Esophagus muscularis mucosa (tissue), 4 donors: ENCODE measurements at regions not wholly inside any gene's neighbourhood (a gene's known extent, or its start where the extent isn't known, plus 50 kb on each side); places are given as distances from the start of the nearest gene placed in this dataset.

Source experiments
- DNase-seq: peaks from one replicate; pipeline ENCODE4 v3.0.0-alpha.2; 2017; ENCODE audit errors: extremely low spot score
- H3K27ac ChIP-seq, 4 donors: fragments of 200-600 bp; sonication (generic); replicated peaks in 1 of 4; 1 replicate in 3 of 4; 2 replicates in 1 of 4; pipeline ENCODE4 v1.5.1; 2016 to 2019; ENCODE audit warnings: mild to moderate bottlenecking in 1 of 4
- H3K27me3 ChIP-seq, 4 donors: fragments of 200-600 bp; sonication (generic); one replicate each; pipeline versions ENCODE4 v1.5.1 to v1.6.0; 2016 to 2019
- H3K36me3 ChIP-seq, 4 donors: fragments of 200-600 bp; sonication (generic); one replicate each; pipeline ENCODE4 v1.5.1; 2016 to 2019
- H3K4me1 ChIP-seq, 4 donors: fragments of 200-600 bp; sonication (generic); one replicate each; pipeline ENCODE4 v1.5.1; 2016 to 2019
- H3K4me3 ChIP-seq, 4 donors: fragments of 200-600 bp; sonication (generic); 1 replicate in 2 of 4; 2 replicates in 2 of 4; pipeline ENCODE4 v1.5.1; 2016 to 2019; ENCODE audit warnings: mild to moderate bottlenecking in 4 of 4, moderate library complexity in 1 of 4
- H3K9me3 ChIP-seq, 4 donors: fragments of 200-600 bp; sonication (generic); 1 replicate in 3 of 4; 2 replicates in 1 of 4; pipeline ENCODE4 v1.5.1; 2016 to 2019
- CTCF ChIP-seq, 3 experiments: fragments of 200-600 bp in 2 of 3; fragments of 450-650 bp in 1 of 3; sonication (generic) in 2 of 3; IDR thresholded peaks; one replicate each; pipeline ENCODE4 v1.5.1; 2017 to 2019; ENCODE audit warnings: antibody characterized with exemption in 3 of 3, mild to moderate bottlenecking in 2 of 3, moderate library complexity in 1 of 3
- EP300 ChIP-seq: sonication (generic); formaldehyde crosslinking; IDR thresholded peaks from one replicate; pipeline ENCODE4 v1.6.1; 2017; ENCODE audit warnings: antibody characterized with exemption
- POLR2A ChIP-seq: fragments of 450-650 bp; IDR thresholded peaks from one replicate; pipeline ENCODE4 v1.6.1; 2017; ENCODE audit warnings: antibody characterized with exemption, moderate library complexity, mild to moderate bottlenecking, low read depth
- POLR2AphosphoS5 ChIP-seq, 2 donors: sonication (generic); formaldehyde crosslinking; IDR thresholded peaks; one replicate each; pipeline ENCODE4 v1.6.1; 2017; ENCODE audit warnings: antibody characterized with exemption in 2 of 2
- WGBS: methylation state at CpG from one replicate; pipeline ENCODE4 v1.1.5; 2018; 5-methylcytosine and 5-hydroxymethylcytosine counted together
- intact Hi-C: fragments of 100-400 bp; cut with DNase I; formaldehyde crosslinking; loops from one replicate; pipeline ENCODE4 v1.15.1; 2023

DNA sequence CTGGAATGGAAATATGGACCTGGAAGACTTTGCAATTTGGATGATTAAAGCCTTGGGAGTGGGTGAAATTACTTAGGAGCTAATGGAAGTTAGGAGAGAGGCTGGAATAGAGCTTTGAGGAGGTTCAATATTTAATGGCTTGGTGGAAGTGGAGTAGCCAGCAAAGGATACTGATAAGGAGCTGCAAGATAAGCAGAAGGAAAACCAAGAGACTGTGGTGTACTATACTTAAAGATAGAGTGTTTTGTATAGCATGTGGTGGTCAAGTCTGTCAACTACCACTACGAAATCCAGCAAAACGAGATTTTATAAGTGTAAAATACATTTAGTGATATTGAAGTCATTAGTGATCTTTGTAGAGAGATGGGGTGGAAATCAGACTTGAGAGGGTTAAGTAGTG, 54.0 kb upstream of the TMLHE start:
- intact Hi-C loops = no loop called here
- Histone ChIP-seq H3K27ac (no peak overlapping the region), H3K9me3 (peaks cover 0 to 5% (median 0%) of the 10 kb centered on the region in 4 donors), H3K36me3 (no peaks in the 10 kb centered on the region), H3K27me3 (no peaks in the 10 kb centered on the region), H3K4me1 (no peaks in the 10 kb centered on the region), H3K4me3 (no peak overlapping the region)
- DNase-seq = no peak
- TF ChIP-seq EP300 (no peak), POLR2A (no peak), CTCF (IDR thresholded peaks at IDR 0.05) (no peak), POLR2AphosphoS5 (IDR thresholded peaks at IDR 0.05) (no peak)
- 63% methylated on average over 2 of the region's 2 CpGs for whole genome bisulfite sequencing
